A549 (cell line): ENCODE measurements at regions not wholly inside any gene's neighbourhood (a gene's known extent, or its start where the extent isn't known, plus 50 kb on each side); places are given as distances from the start of the nearest gene placed in this dataset.

ENCODE experiments used
- ATAC-seq, 2 experiments: fragments of 200-7000 bp in 1 of 2; fragments of >200 bp in 1 of 2; cut with Nextera tagmentation in 1 of 2; cut with Tn5 transposase in 1 of 2; 3 replicates each; pipeline versions ENCODE4 v1.8.0 to v1.9.1; 2018 to 2020; ENCODE audit warnings: mild to moderate bottlenecking in 1 of 2, moderate library complexity in 1 of 2
- CTCF ChIA-PET: fragments of 300-600 bp; sonication (Branson Sonifier 250); formaldehyde crosslinking; extraction: SDS; loops from one replicate; lab custom pipeline; 2021; ENCODE audit warnings: antibody characterized with exemption, inconsistent platforms; lab: Yijun Ruan, JAX
- POLR2A ChIA-PET: fragments of 350-600 bp; formaldehyde crosslinking; extraction: SDS; loops from one replicate; lab custom pipeline; 2021; ENCODE audit warnings: antibody characterized with exemption, inconsistent platforms; lab: Yijun Ruan, JAX
- DNase-seq, 2 experiments: peaks; one replicate each; pipeline versions ENCODE4 v3.0.0 to v3.0.0-alpha.2; 2011 to 2016; ENCODE audit warnings: low read depth in 1 of 2, low spot score in 1 of 2
- FAIRE-seq: peaks from 2 replicates; lab custom pipeline; 2011; peaks lifted over from hg19 to GRCh38; lab: Jason Lieb, UNC
- H3K27ac ChIP-seq, 2 experiments: fragments of >200 bp; sonication (Bioruptor Twin); formaldehyde crosslinking; 3 replicates each; pipeline ENCODE4 v1.5.1; 2016 to 2017
- H3K4me1 ChIP-seq: fragments of >200 bp; sonication (Bioruptor Twin); formaldehyde crosslinking; 3 replicates; pipeline ENCODE4 v1.6.1; 2016
- H3K4me2 ChIP-seq: fragments of >200 bp; sonication (Bioruptor Twin); formaldehyde crosslinking; 3 replicates; pipeline ENCODE4 v1.6.1; 2016
- H3K4me3 ChIP-seq: fragments of >200 bp; sonication (Bioruptor Twin); formaldehyde crosslinking; 3 replicates; pipeline ENCODE4 v1.5.1; 2016
- H3K9me3 ChIP-seq: fragments of >200 bp; sonication (Bioruptor Twin); formaldehyde crosslinking; 3 replicates; pipeline ENCODE4 v1.6.1; 2016
- BCL3 ChIP-seq: fragments of >200 bp; sonication (Bioruptor Twin); formaldehyde crosslinking; IDR thresholded peaks from 3 replicates; pipeline ENCODE4 v1.6.1; 2016
- BHLHE40 ChIP-seq: IDR thresholded peaks from 2 replicates; pipeline ENCODE4 v1.6.1; 2012; ENCODE audit warnings: low read depth, low read length, inconsistent platforms
- CBX2 ChIP-seq: fragments of 200-600 bp; sonication (generic); IDR thresholded peaks from 2 replicates; pipeline ENCODE4 v1.6.1; 2016; ENCODE audit warnings: low read depth, mild to moderate bottlenecking, borderline replicate concordance
- CBX8 ChIP-seq: fragments of 200-600 bp; sonication (generic); IDR thresholded peaks from 2 replicates; pipeline ENCODE4 v1.6.1; 2016
- CTCF ChIP-seq: fragments of >200 bp; sonication (Bioruptor Twin); formaldehyde crosslinking; IDR thresholded peaks from 3 replicates; pipeline ENCODE4 v1.5.1; 2016
- E2F6 ChIP-seq: IDR thresholded peaks from 2 replicates; pipeline ENCODE4 v1.6.1; 2012; ENCODE audit warnings: low read depth, borderline replicate concordance
- EHF ChIP-seq: fragments of 250-450 bp; sonication (Bioruptor Pico); IDR thresholded peaks from 2 replicates; pipeline ENCODE4 v1.5.0; 2020; ENCODE audit warnings: mild to moderate bottlenecking
- ESRRA ChIP-seq: fragments of 150-350 bp; IDR thresholded peaks from 2 replicates; pipeline ENCODE4 v1.6.1; 2014; ENCODE audit warnings: mild to moderate bottlenecking, low read length, borderline replicate concordance
- FOSL2 ChIP-seq, 2 experiments: fragments of 450-650 bp in 1 of 2; fragments of >200 bp in 1 of 2; sonication (Bioruptor Twin) in 1 of 2; formaldehyde crosslinking; IDR thresholded peaks; 2 replicates each; pipeline versions ENCODE4 v1.5.0 to v1.6.1; 2016 to 2020; ENCODE audit warnings: mild to moderate bottlenecking in 1 of 2, moderate library complexity in 1 of 2
- HES2 ChIP-seq: fragments of >200 bp; sonication (Bioruptor Twin); formaldehyde crosslinking; IDR thresholded peaks from 2 replicates; pipeline ENCODE4 v1.6.1; 2016
- HEYL ChIP-seq: fragments of 250-450 bp; sonication (Bioruptor Pico); IDR thresholded peaks from 2 replicates; pipeline ENCODE4 v1.8.0; 2021; ENCODE audit warnings: mild to moderate bottlenecking, moderate library complexity
- HMGXB4 ChIP-seq: fragments of 250-450 bp; sonication (Bioruptor Pico); IDR thresholded peaks from 2 replicates; pipeline ENCODE4 v1.5.0; 2021; ENCODE audit warnings: mild to moderate bottlenecking, moderate library complexity, borderline replicate concordance
- HOXB13 ChIP-seq: fragments of 250-450 bp; sonication (Bioruptor Pico); IDR thresholded peaks from 2 replicates; pipeline ENCODE4 v1.5.0; 2020; ENCODE audit warnings: low read depth, mild to moderate bottlenecking, moderate library complexity
- JUN ChIP-seq, 2 experiments: fragments of >200 bp; sonication (Bioruptor Twin); formaldehyde crosslinking; IDR thresholded peaks; 2 replicates in 1 of 2; 3 replicates in 1 of 2; pipeline ENCODE4 v1.6.1; 2016 to 2017
- KDM1A ChIP-seq: fragments of 200-600 bp; sonication (generic); IDR thresholded peaks from 2 replicates; pipeline ENCODE4 v1.6.1; 2016; ENCODE audit warnings: low read depth, mild to moderate bottlenecking
- KDM5A ChIP-seq: fragments of 200-600 bp; sonication (generic); IDR thresholded peaks from 2 replicates; pipeline ENCODE4 v1.6.1; 2016; ENCODE audit warnings: antibody characterized with exemption, mild to moderate bottlenecking
- MAFK ChIP-seq: fragments of 450-650 bp; IDR thresholded peaks from 2 replicates; pipeline ENCODE4 v1.6.1; 2014; ENCODE audit not compliant: partially characterized antibody
- POLR2A ChIP-seq: IDR thresholded peaks from 2 replicates; pipeline ENCODE4 v1.6.1; 2012; ENCODE audit warnings: mild to moderate bottlenecking, low read length
- RAD21 ChIP-seq, 2 experiments: fragments of >200 bp in 1 of 2; sonication (Bioruptor Twin) in 1 of 2; formaldehyde crosslinking in 1 of 2; IDR thresholded peaks in 1 of 2; conservative IDR thresholded peaks in 1 of 2; 2 replicates in 1 of 2; 3 replicates in 1 of 2; pipeline ENCODE4 v1.6.1; 2012 to 2018; ENCODE audit warnings: inconsistent platforms in 1 of 2
- RFX5 ChIP-seq: fragments of 450-650 bp; IDR thresholded peaks from 2 replicates; pipeline ENCODE4 v1.7.1; 2014; ENCODE audit warnings: antibody characterized with exemption, mild to moderate bottlenecking, moderate library complexity
- SMC3 ChIP-seq: fragments of >200 bp; sonication (Bioruptor Twin); formaldehyde crosslinking; IDR thresholded peaks from 3 replicates; pipeline ENCODE4 v1.6.1; 2018; ENCODE audit warnings: inconsistent platforms
- TFCP2L1 ChIP-seq: fragments of 250-450 bp; sonication (Bioruptor Pico); IDR thresholded peaks from 2 replicates; pipeline ENCODE4 v1.5.0; 2021; ENCODE audit warnings: mild to moderate bottlenecking
- TP53 ChIP-seq: fragments of 250-450 bp; sonication (Bioruptor Pico); IDR thresholded peaks from 2 replicates; pipeline ENCODE4 v1.5.0; 2021; ENCODE audit warnings: mild to moderate bottlenecking, moderate library complexity
- USF2 ChIP-seq: fragments of 450-650 bp; IDR thresholded peaks from 2 replicates; pipeline ENCODE4 v1.6.1; 2014; ENCODE audit warnings: antibody characterized with exemption
- ZSCAN20 ChIP-seq: fragments of 250-450 bp; sonication (Bioruptor Pico); IDR thresholded peaks from 2 replicates; pipeline ENCODE4 v1.8.0; 2022; ENCODE audit warnings: mild to moderate bottlenecking, moderate library complexity
- WGBS: methylation state at CpG from one replicate; pipeline ENCODE4 v1.1.6; 2017; ENCODE audit errors: missing lambda C conversion rate; 5-methylcytosine and 5-hydroxymethylcytosine counted together
- TF ChIP-seq, protein P1 (sequence below): IDR thresholded peaks from 2 replicates; pipeline ENCODE4 v1.6.1; 2012

GRCh38 chr14:51485733-51486132 is 166.0 kb upstream of the FRMD6 start:
- FAIRE-seq, result no peak
- POLR2A ChIA-PET, result no interaction called here
- no peak for TF ChIP-seq POLR2A
- TF ChIP-seq BCL3, result no peak
- no peak for TF ChIP-seq HMGXB4 (CRISPR knock-in tag)
- no peak for TF ChIP-seq ZSCAN20 (CRISPR knock-in tag)
- no peak for TF ChIP-seq USF2
- TF ChIP-seq JUN (IDR thresholded peaks at IDR 0.05), result no peak
- TF ChIP-seq E2F6, result no peak
- no peak for ATAC-seq
- H3K4me3 ChIP-seq, result no peak overlapping the region
- H3K9me3 ChIP-seq, result no peaks in the 10 kb centered on the region
- DNase-seq, result no peak
- WGBS, result 84% methylated on average over 9 of the region's 9 CpGs
- no peak overlapping the region for H3K27ac ChIP-seq
- H3K4me1 ChIP-seq, result 0 out of 3 replicates have a peak, but pooled peaks cover 4% of the 10 kb centered on the region
- CTCF ChIA-PET, result no interaction called here
- H3K4me2 ChIP-seq, result no peak overlapping the region

GRCh38 chr14:51487848-51488247 is 163.9 kb upstream of the FRMD6 start:
- WGBS, result 85% methylated on average over 6 of the region's 6 CpGs
- Histone ChIP-seq H3K4me1 (0 out of 3 replicates have a peak, but pooled peaks cover 4% of the 10 kb centered on the region), H3K27ac (no peak overlapping the region), H3K4me3 (no peak overlapping the region), H3K4me2 (no peak overlapping the region), H3K9me3 (no peaks in the 10 kb centered on the region)
- ChIA-PET CTCF (no interaction called here), POLR2A (no interaction called here)
- FAIRE-seq, result no peak
- no peak for DNase-seq
- no peak for ATAC-seq
- TF ChIP-seq KDM5A (no peak), CBX8 (no peak), SMC3 (no peak), HES2 (no peak), KDM1A (no peak)
- TF ChIP-seq, all 56 proteins: peak for 0

- H3K4me3 ChIP-seq, result no peak overlapping the region
- POLR2A ChIA-PET, result no interaction called here
- DNase-seq, result no peak
Observed at GRCh38 chr14:51488569-51489220, 163.0 kb upstream of the FRMD6 start.

GRCh38 chr14:51490205-51490604 is 161.5 kb upstream of the FRMD6 start:
- CTCF ChIA-PET, result interaction anchor here (1.9 to 2.1 kb wide), 2 partner anchors 13 to 38 kb away, joined by 4 to 5 read pairs; no protein-coding TSS in a partner anchor
- Histone ChIP-seq H3K9me3 (no peaks in the 10 kb centered on the region), H3K4me2 (no peak overlapping the region), H3K4me3 (no peak overlapping the region), H3K27ac (no peak overlapping the region), H3K4me1 (0 out of 3 replicates have a peak, but pooled peaks cover 4% of the 10 kb centered on the region)
- FAIRE-seq (peak; percentile 68), ATAC-seq (no peak), DNase-seq (peak in 1 of 2 experiments; percentile 28)
- 85% methylated on average over 3 of the region's 3 CpGs for WGBS
- POLR2A ChIA-PET, result no interaction called here
- no peak for TF ChIP-seq CBX2
- no peak for TF ChIP-seq HOXB13 (CRISPR knock-in tag)
- no peak for TF ChIP-seq RFX5
- TF ChIP-seq CTCF, result no peak
- TF ChIP-seq TFCP2L1, result no peak
- TF ChIP-seq RAD21 (conservative IDR thresholded peaks at IDR 0.05 in 1 of 2, IDR thresholded peaks at IDR 0.05 in 1 of 2), result no peak
- no peak for TF ChIP-seq KDM5A
- no peak for TF ChIP-seq HEYL (CRISPR knock-in tag)
- TF ChIP-seq EHF, result no peak
- no peak for TF ChIP-seq FOSL2 (IDR thresholded peaks at IDR 0.05)
- no peak for TF ChIP-seq FOSL2 (CRISPR knock-in tag; IDR thresholded peaks at IDR 0.05)
- TF ChIP-seq ESRRA, result no peak
- no peak for TF ChIP-seq JUN (IDR thresholded peaks at IDR 0.05)

More at GRCh38 chr14:51488569-51489220, 163.0 kb upstream of the FRMD6 start:
- WGBS, result 81% methylated on average over 6 of the region's 6 CpGs
- no peak overlapping the region for H3K4me2 ChIP-seq
- no peak for ATAC-seq
- TF ChIP-seq MAFK (no peak), BHLHE40 (no peak), TP53 (CRISPR knock-in tag) (no peak)
- TF ChIP-seq, protein P1, sequence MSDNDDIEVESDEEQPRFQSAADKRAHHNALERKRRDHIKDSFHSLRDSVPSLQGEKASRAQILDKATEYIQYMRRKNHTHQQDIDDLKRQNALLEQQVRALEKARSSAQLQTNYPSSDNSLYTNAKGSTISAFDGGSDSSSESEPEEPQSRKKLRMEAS, result no peak
- TF ChIP-seq, all 56 proteins: peak for 0
- Histone ChIP-seq H3K27ac (no peak overlapping the region), H3K4me1 (0 out of 3 replicates have a peak, but pooled peaks cover 4% of the 10 kb centered on the region), H3K9me3 (no peaks in the 10 kb centered on the region)
- CTCF ChIA-PET, result no interaction called here
- no peak for FAIRE-seq
